ENCODE measurements at regions not wholly inside any gene's neighbourhood (a gene's known extent, or its start where the extent isn't known, plus 50 kb on each side); places are given as distances from the start of the nearest gene placed in this dataset.

DNA sequence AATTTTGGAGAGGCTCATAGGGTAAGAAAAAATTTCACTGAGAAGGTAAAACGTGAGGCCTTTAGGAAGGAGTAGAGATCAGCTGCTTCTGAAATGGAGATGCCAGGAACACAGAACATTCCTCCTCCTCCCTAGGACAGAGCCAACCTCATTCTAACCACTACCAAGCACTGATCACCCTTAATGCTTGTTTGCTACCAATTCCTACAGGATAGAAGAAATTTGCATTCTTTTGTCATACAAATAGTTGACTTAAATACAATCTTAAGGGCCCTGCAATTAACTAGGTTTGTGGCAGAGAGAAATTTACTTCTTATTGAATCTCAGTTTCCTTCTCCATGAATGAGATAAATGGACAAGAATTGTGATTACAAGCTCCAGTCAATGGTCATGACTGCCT lies 780.2 kb upstream of the WWC1 start:
- H3K27ac Mint-ChIP-seq (ENCODE audit: unreplicated experiment): no peak overlapping the region
- no peak overlapping the region for H3K4me3 Mint-ChIP-seq (ENCODE audit: unreplicated experiment)
- H3K9me3 Mint-ChIP-seq (ENCODE audit: low read depth): no peaks in the 10 kb centered on the region
- H3K27me3 Mint-ChIP-seq (ENCODE audit: low read depth): peaks cover 22% of the 10 kb centered on the region
- TF ChIP-seq, protein P1, sequence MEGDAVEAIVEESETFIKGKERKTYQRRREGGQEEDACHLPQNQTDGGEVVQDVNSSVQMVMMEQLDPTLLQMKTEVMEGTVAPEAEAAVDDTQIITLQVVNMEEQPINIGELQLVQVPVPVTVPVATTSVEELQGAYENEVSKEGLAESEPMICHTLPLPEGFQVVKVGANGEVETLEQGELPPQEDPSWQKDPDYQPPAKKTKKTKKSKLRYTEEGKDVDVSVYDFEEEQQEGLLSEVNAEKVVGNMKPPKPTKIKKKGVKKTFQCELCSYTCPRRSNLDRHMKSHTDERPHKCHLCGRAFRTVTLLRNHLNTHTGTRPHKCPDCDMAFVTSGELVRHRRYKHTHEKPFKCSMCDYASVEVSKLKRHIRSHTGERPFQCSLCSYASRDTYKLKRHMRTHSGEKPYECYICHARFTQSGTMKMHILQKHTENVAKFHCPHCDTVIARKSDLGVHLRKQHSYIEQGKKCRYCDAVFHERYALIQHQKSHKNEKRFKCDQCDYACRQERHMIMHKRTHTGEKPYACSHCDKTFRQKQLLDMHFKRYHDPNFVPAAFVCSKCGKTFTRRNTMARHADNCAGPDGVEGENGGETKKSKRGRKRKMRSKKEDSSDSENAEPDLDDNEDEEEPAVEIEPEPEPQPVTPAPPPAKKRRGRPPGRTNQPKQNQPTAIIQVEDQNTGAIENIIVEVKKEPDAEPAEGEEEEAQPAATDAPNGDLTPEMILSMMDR (IDR thresholded peaks at IDR 0.05): no peak
- no peak for DNase-seq (ENCODE audit: low spot score)
- H3K4me1 Mint-ChIP-seq (ENCODE audit: low read depth): no peaks in the 10 kb centered on the region
- H3K36me3 Mint-ChIP-seq (ENCODE audit: low read depth): no peaks in the 10 kb centered on the region

DNA sequence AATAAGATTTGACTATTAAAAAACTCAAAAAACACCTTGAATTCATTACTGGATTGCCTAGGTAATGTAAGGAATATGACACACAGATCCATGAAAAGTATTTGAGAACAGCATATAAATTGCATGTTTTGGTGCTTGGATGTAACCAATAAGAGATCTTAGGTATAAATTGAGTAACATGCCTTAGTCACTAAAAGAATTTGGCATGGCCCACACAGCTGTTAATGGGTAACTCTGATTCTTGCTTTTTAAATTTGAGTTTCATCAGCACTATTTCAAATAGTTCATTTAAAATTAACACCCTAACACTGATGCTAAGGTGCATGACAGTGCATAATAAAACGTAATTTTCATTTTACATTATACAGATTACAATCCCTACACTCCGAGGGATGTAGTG lies 779.3 kb upstream of the WWC1 start:
- Mint-ChIP-seq H3K9me3 (ENCODE audit: low read depth) (no peaks in the 10 kb centered on the region), H3K36me3 (ENCODE audit: low read depth) (no peaks in the 10 kb centered on the region), H3K4me3 (ENCODE audit: unreplicated experiment) (no peak overlapping the region), H3K4me1 (ENCODE audit: low read depth) (no peaks in the 10 kb centered on the region), H3K27ac (ENCODE audit: unreplicated experiment) (no peak overlapping the region), H3K27me3 (ENCODE audit: low read depth) (peaks cover 26% of the 10 kb centered on the region)
- DNase-seq (ENCODE audit: low spot score): no peak
- TF ChIP-seq, protein P1 (IDR thresholded peaks at IDR 0.05): no peak

DNA sequence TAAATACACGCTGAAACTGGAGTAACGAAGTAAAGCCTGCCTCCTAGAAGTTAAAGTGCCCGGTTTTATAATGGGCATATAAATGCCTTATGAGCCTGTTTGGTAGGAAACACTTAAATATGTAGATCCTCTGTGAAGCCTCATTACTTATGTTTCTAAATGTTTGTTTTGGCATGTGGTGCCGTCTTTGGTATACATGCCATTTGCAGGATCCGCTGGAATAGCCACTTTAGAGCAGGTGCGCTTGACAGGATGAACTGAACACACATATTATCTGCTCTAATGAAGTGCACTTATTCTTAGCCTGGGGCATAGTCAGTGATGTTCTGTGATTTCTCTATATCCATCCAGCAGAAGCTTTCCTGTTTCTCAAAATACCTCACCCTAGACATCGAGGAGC lies 778.1 kb upstream of the WWC1 start:
- DNase-seq (ENCODE audit: low spot score): no peak
- no peak overlapping the region for H3K27ac Mint-ChIP-seq (ENCODE audit: unreplicated experiment)
- no peak overlapping the region for H3K4me3 Mint-ChIP-seq (ENCODE audit: unreplicated experiment)
- H3K27me3 Mint-ChIP-seq (ENCODE audit: low read depth): peaks cover 33% of the 10 kb centered on the region
- no peaks in the 10 kb centered on the region for H3K9me3 Mint-ChIP-seq (ENCODE audit: low read depth)
- H3K36me3 Mint-ChIP-seq (ENCODE audit: low read depth): no peaks in the 10 kb centered on the region
- no peaks in the 10 kb centered on the region for H3K4me1 Mint-ChIP-seq (ENCODE audit: low read depth)
- TF ChIP-seq, protein P1 (IDR thresholded peaks at IDR 0.05): no peak

DNA sequence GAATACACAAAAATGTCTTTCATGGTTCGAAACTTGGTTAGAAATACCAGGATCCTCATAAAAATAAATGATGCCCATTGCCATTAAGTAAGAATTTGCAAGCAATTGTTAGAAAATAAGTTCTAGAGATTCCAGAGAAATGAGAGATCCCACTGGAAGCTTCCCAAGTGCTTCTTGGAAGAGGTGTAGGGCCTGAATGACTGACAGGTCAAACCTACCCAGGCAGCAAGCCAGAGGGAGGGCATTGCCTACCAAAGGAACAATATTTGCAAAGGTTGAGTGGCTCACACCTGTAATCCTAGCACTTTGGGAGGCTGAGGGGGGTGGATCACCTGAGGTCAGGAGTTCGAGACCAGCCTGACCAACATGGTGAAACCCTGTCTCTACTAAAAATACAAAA lies 777.0 kb upstream of the WWC1 start:
- Mint-ChIP-seq H3K27me3 (ENCODE audit: low read depth) (peaks cover 37% of the 10 kb centered on the region), H3K4me3 (ENCODE audit: unreplicated experiment) (no peak overlapping the region), H3K27ac (ENCODE audit: unreplicated experiment) (no peak overlapping the region), H3K36me3 (ENCODE audit: low read depth) (no peaks in the 10 kb centered on the region), H3K4me1 (ENCODE audit: low read depth) (no peaks in the 10 kb centered on the region), H3K9me3 (ENCODE audit: low read depth) (no peaks in the 10 kb centered on the region)
- TF ChIP-seq, protein P1 (IDR thresholded peaks at IDR 0.05): no peak
- DNase-seq (ENCODE audit: low spot score): no peak

DNA sequence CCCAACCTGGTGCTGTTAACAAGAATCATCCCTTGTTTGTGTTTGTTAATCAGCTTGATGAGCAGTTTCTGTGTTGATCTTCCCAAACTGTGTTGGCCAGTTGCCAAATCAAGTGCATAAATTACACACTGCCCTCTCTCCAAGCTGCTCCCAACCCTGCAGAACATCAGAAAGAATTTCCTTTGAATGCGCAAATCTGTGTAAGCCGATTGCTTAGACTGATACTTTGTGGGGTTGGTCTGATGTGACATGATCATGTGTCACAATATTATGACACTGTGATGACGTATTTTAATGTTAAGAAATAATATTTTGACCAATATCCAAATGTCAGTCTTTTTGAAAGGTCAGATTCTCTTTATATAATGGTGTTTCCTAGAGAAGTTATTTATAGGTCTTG lies 766.4 kb upstream of the WWC1 start:
- Mint-ChIP-seq H3K9me3 (ENCODE audit: low read depth) (peaks cover 8% of the 10 kb centered on the region), H3K4me1 (ENCODE audit: low read depth) (no peaks in the 10 kb centered on the region), H3K27me3 (ENCODE audit: low read depth) (peaks cover 20% of the 10 kb centered on the region), H3K4me3 (ENCODE audit: unreplicated experiment) (no peak overlapping the region), H3K36me3 (ENCODE audit: low read depth) (no peaks in the 10 kb centered on the region), H3K27ac (ENCODE audit: unreplicated experiment) (no peak overlapping the region)
- TF ChIP-seq, protein P1 (IDR thresholded peaks at IDR 0.05): no peak
- no peak for DNase-seq (ENCODE audit: low spot score)
